ENCODE measurements at regions not wholly inside any gene's neighbourhood (a gene's known extent, or its start where the extent isn't known, plus 50 kb on each side); places are given as distances from the start of the nearest gene placed in this dataset.
A peak's percentile ranks its signal among the peaks of the same experiment; 100 is the strongest.

DNA sequence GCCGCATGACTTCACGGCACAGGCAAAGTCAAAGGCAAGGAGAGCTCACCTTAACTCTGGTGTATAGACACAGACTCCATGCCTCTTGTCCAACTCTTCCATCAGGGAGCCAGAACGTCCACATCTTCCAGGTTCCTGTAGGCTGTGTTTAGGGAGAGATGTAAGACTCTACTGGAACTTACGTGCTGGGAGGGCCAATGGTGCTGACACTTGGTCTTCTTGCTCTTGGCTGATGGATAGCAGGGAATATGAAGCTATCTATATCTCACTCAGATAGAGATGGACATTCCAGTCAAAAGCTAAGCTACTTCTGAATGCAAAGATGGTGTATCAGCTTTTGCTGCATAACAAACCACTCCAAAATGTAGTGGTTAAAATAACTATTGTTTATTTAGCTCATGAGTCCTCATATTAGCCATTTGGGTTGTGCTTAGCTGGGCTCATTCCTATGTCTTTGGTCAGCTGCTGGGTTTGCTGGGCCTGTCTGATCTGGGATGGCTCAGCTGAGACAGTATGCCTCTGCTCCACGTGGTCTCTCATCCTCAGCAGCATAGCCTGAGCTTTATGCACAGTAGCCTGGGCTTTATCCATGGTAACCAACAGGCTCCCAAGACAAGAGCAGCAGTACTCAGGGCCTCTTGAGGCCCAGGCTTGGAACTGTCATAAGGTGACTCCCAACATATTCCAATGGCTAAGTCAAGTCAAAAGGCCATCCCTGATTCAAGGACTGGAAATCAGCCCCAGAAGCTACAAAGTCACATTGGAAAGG lies 111.6 kb downstream of the SNX5 start:
- no peak overlapping the region for H3K27ac ChIP-seq
- no peak overlapping the region for H2AFZ ChIP-seq
- no peaks in the 10 kb centered on the region for H3K27me3 ChIP-seq (replicated peaks; ENCODE audit: insufficient read depth)
- DNase-seq, result no peak
- peaks cover 5% of the 10 kb centered on the region for H3F3A ChIP-seq (ENCODE audit: insufficient read depth)
- WGBS, 2 experiments (ENCODE audit: low coverage in 1 of 2, low lambda C conversion rate in 2 of 2, missing lambda C conversion rate in 2 of 2), result 77 to 81% methylated on average over 5 of the region's 5 CpGs
- TF ChIP-seq EZH2 (IDR thresholded peaks at IDR 0.05; ENCODE audit: insufficient read depth, poor library complexity, severe bottlenecking), result no peak
- no peak for TF ChIP-seq EZH2phosphoT487 (IDR thresholded peaks at IDR 0.05; ENCODE audit: insufficient read depth, low read depth)
- no peaks in the 10 kb centered on the region for H3K4me1 ChIP-seq (ENCODE audit: insufficient read depth)
- H3K4me3 ChIP-seq, result no peak overlapping the region
- no peak overlapping the region for H3K4me2 ChIP-seq (ENCODE audit: unreplicated experiment)
- H4K20me1 ChIP-seq (ENCODE audit: insufficient read depth), result no peaks in the 10 kb centered on the region
- no peaks in the 10 kb centered on the region for H3K9me3 ChIP-seq (ENCODE audit: low read depth)
- H3K79me2 ChIP-seq (ENCODE audit: insufficient read depth), result no peaks in the 10 kb centered on the region
- H3K9me2 ChIP-seq (ENCODE audit: insufficient read depth), result no peaks in the 10 kb centered on the region
- in situ Hi-C loops (cut with MboI), result no loop called here
- no peak overlapping the region for H3K9ac ChIP-seq
- no peaks in the 10 kb centered on the region for H3K36me3 ChIP-seq (ENCODE audit: low read depth)

DNA sequence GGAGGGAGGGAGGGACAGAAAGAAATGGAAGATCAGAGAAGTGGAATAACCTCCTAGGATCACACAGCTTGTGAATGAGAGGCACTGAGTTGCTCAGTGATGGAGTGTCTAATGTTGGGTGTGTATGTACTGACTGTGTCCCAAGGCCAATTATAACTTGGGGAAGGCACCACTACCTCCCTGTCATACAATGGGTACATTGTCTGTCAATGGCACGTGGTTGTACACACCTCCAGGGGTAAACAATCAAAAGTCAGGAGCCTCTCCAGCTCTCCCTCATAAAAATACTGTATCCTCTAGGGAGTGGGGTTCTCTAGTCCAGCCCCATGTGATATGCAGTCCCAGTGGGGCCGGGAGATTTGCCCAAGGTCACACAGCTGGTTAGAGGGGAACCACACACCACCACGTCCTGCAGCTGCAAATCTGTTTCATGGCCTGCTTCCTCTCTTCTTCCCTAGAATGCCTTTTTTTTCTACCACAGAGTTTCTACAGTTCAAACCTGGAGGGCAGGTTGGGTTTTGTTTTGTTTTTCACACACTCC lies 112.5 kb downstream of the SNX5 start:
- H3K4me3 ChIP-seq, result no peak overlapping the region
- no peaks in the 10 kb centered on the region for H3K9me3 ChIP-seq (ENCODE audit: low read depth)
- H3K9ac ChIP-seq, result no peak overlapping the region
- no peak for DNase-seq
- H3K9me2 ChIP-seq (ENCODE audit: insufficient read depth), result no peaks in the 10 kb centered on the region
- 68 to 87% methylated on average over 3 of the region's 3 CpGs for WGBS, 2 experiments (ENCODE audit: low coverage in 1 of 2, low lambda C conversion rate in 2 of 2, missing lambda C conversion rate in 2 of 2)
- no peaks in the 10 kb centered on the region for H3K79me2 ChIP-seq (ENCODE audit: insufficient read depth)
- H3K4me1 ChIP-seq (ENCODE audit: insufficient read depth), result no peaks in the 10 kb centered on the region
- no peaks in the 10 kb centered on the region for H3K36me3 ChIP-seq (ENCODE audit: low read depth)
- peaks cover 11% of the 10 kb centered on the region for H3F3A ChIP-seq (ENCODE audit: insufficient read depth)
- no peak overlapping the region for H2AFZ ChIP-seq
- no peak overlapping the region for H3K27ac ChIP-seq
- H3K4me2 ChIP-seq (ENCODE audit: unreplicated experiment), result no peak overlapping the region
- in situ Hi-C loops (cut with MboI), result no loop called here
- H3K27me3 ChIP-seq (replicated peaks; ENCODE audit: insufficient read depth), result no peaks in the 10 kb centered on the region
- no peak for TF ChIP-seq EZH2phosphoT487 (IDR thresholded peaks at IDR 0.05; ENCODE audit: insufficient read depth, low read depth)
- no peak for TF ChIP-seq EZH2 (IDR thresholded peaks at IDR 0.05; ENCODE audit: insufficient read depth, poor library complexity, severe bottlenecking)
- H4K20me1 ChIP-seq (ENCODE audit: insufficient read depth), result no peaks in the 10 kb centered on the region

DNA sequence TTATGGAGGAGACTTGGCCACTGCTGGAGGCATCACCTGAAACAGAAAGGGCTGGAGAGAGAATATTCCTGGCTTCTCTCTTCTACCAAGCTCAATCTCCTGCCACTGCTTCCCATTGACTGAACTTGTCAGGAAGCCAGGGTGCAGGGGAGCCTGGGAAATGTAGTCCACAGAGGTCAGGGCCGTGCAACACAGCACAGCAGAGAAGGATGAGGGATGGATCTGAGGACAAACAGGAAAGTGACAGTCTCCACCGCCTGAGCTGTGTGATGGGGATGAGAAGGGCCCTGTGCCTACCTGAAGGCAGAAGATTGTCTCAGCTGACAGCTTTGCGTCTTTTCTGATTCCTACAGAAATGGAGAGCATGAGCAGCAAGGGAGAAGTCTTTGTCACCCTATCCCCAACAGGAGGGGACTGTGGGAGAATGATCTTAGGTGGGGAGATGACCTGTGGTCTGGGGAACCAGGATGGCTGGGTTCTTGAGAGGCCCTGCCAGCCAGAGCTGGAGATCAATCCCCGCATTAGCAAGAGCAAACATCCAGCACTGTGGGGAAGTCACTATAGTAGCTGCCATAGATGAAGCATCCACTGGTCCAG lies 114.2 kb downstream of the SNX5 start:
- Histone ChIP-seq H2AFZ (no peak overlapping the region), H3K27ac (no peak overlapping the region)
- 58 to 59% methylated on average over 4 of the region's 4 CpGs for WGBS, 2 experiments (ENCODE audit: low coverage in 1 of 2, low lambda C conversion rate in 2 of 2, missing lambda C conversion rate in 2 of 2)

DNA sequence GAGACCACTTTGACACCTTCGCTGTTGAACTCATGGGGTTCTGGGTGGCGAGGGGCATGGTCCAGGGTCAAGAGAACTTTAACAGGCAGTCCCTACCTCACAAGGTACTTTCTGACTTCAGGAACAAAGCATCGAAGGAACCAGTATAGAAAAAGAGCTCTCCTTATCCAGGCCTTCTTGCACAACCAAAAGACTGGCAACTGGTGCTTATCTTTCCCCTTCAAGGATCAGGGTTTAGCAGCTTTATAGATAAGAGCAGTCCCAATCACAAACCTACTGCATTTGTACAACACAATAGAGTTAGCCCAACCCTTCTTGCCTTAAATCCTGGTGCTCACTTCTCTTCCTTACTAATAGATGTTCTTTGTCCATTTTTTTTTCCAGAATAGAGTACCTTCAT lies 116.3 kb downstream of the SNX5 start:
- Histone ChIP-seq H3K4me1 (ENCODE audit: insufficient read depth) (peaks cover 16% of the 10 kb centered on the region), H2AFZ (no peak overlapping the region), H3K4me2 (ENCODE audit: unreplicated experiment) (no peak overlapping the region), H3K9me2 (ENCODE audit: insufficient read depth) (no peaks in the 10 kb centered on the region), H3K27ac (no peak overlapping the region), H3K79me2 (ENCODE audit: insufficient read depth) (no peaks in the 10 kb centered on the region), H3K36me3 (ENCODE audit: low read depth) (no peaks in the 10 kb centered on the region), H4K20me1 (ENCODE audit: insufficient read depth) (no peaks in the 10 kb centered on the region), H3K4me3 (no peak overlapping the region), H3K9me3 (ENCODE audit: low read depth) (no peaks in the 10 kb centered on the region), H3K9ac (no peak overlapping the region), H3F3A (ENCODE audit: insufficient read depth) (peaks cover 32% of the 10 kb centered on the region), H3K27me3 (replicated peaks; ENCODE audit: insufficient read depth) (no peaks in the 10 kb centered on the region)
- TF ChIP-seq EZH2 (IDR thresholded peaks at IDR 0.05; ENCODE audit: insufficient read depth, poor library complexity, severe bottlenecking) (no peak), EZH2phosphoT487 (IDR thresholded peaks at IDR 0.05; ENCODE audit: insufficient read depth, low read depth) (no peak)
- no peak for DNase-seq
- WGBS, 2 experiments (ENCODE audit: low coverage in 1 of 2, low lambda C conversion rate in 2 of 2, missing lambda C conversion rate in 2 of 2), result 96 to 100% methylated on average over 3 of the region's 3 CpGs
- in situ Hi-C loops (cut with MboI), result no loop called here

More for the DNA sequence above, 114.2 kb downstream of the SNX5 start:
- Histone ChIP-seq H3K27me3 (replicated peaks; ENCODE audit: insufficient read depth) (no peaks in the 10 kb centered on the region), H3K9me2 (ENCODE audit: insufficient read depth) (no peaks in the 10 kb centered on the region), H3K9ac (no peak overlapping the region), H4K20me1 (ENCODE audit: insufficient read depth) (no peaks in the 10 kb centered on the region), H3K4me2 (ENCODE audit: unreplicated experiment) (no peak overlapping the region), H3F3A (ENCODE audit: insufficient read depth) (peaks cover 21% of the 10 kb centered on the region), H3K4me1 (ENCODE audit: insufficient read depth) (peaks cover 13% of the 10 kb centered on the region), H3K36me3 (ENCODE audit: low read depth) (no peaks in the 10 kb centered on the region), H3K79me2 (ENCODE audit: insufficient read depth) (no peaks in the 10 kb centered on the region), H3K9me3 (ENCODE audit: low read depth) (no peaks in the 10 kb centered on the region), H3K4me3 (no peak overlapping the region)
- TF ChIP-seq EZH2 (IDR thresholded peaks at IDR 0.05; ENCODE audit: insufficient read depth, poor library complexity, severe bottlenecking) (no peak), EZH2phosphoT487 (IDR thresholded peaks at IDR 0.05; ENCODE audit: insufficient read depth, low read depth) (no peak)
- in situ Hi-C loops (cut with MboI), result no loop called here
- peak; percentile 57 for DNase-seq
